ENCODE measurements at regions not wholly inside any gene's neighbourhood (a gene's known extent, or its start where the extent isn't known, plus 50 kb on each side); places are given as distances from the start of the nearest gene placed in this dataset.

- intact Hi-C loops (cut with micrococcal nuclease): no loop called here
- no peak for TF ChIP-seq CTCF (IDR thresholded peaks at IDR 0.05)
- ChIA-PET POLR2A (no interaction called here), CTCF (interaction anchor here (3.3 kb wide), 1 partner anchor 19 kb away, joined by 10 read pairs; no protein-coding TSS in a partner anchor)
- H3K4me3 Mint-ChIP-seq: no peak overlapping the region
- H3K9me3 Mint-ChIP-seq: peaks cover 7% of the 10 kb centered on the region
- no peak for DNase-seq
- no peaks in the 10 kb centered on the region for H3K36me3 Mint-ChIP-seq (ENCODE audit: low read depth)
- peaks cover 2% of the 10 kb centered on the region for H3K27me3 Mint-ChIP-seq
- no peak overlapping the region for H3K27ac Mint-ChIP-seq
- no peak for ATAC-seq
- no peaks in the 10 kb centered on the region for H3K4me1 Mint-ChIP-seq (ENCODE audit: low read depth)
Observed at GRCh38 chr9:93808115-93809029, 146.8 kb downstream of the BARX1 start.

GRCh38 chr9:93807166-93808074 lies 147.7 kb downstream of the BARX1 start:
- no peak overlapping the region for H3K4me3 Mint-ChIP-seq
- ATAC-seq: no peak
- no peak for DNase-seq
- ChIA-PET POLR2A (interaction anchor here (0.6 kb wide), 1 partner anchor 555 kb away, joined by 3 read pairs; no protein-coding TSS in a partner anchor), CTCF (interaction anchor here (3.3 kb wide), 1 partner anchor 20 kb away, joined by 10 read pairs; no protein-coding TSS in a partner anchor)
- TF ChIP-seq CTCF (IDR thresholded peaks at IDR 0.05): no peak
- intact Hi-C loops (cut with micrococcal nuclease): no loop called here
- no peaks in the 10 kb centered on the region for H3K36me3 Mint-ChIP-seq (ENCODE audit: low read depth)
- H3K27ac Mint-ChIP-seq: no peak overlapping the region
- H3K4me1 Mint-ChIP-seq (ENCODE audit: low read depth): no peaks in the 10 kb centered on the region
- peaks cover 8% of the 10 kb centered on the region for H3K27me3 Mint-ChIP-seq
- peaks cover 7% of the 10 kb centered on the region for H3K9me3 Mint-ChIP-seq

- peaks cover 25% of the 10 kb centered on the region for H3K27me3 Mint-ChIP-seq
- H3K9me3 Mint-ChIP-seq: peaks cover 11% of the 10 kb centered on the region
- intact Hi-C loops (cut with micrococcal nuclease): no loop called here
- POLR2A ChIA-PET: no interaction called here
- no peak for TF ChIP-seq CTCF (IDR thresholded peaks at IDR 0.05)
- H3K36me3 Mint-ChIP-seq (ENCODE audit: low read depth): no peaks in the 10 kb centered on the region
- ATAC-seq (no peak), DNase-seq (no peak)
- H3K27ac Mint-ChIP-seq: no peak overlapping the region
- no peak overlapping the region for H3K4me3 Mint-ChIP-seq
- CTCF ChIA-PET: interaction anchor here (0.8 kb wide), 1 partner anchor 100 kb away, joined by 3 read pairs; no protein-coding TSS in a partner anchor
- H3K4me1 Mint-ChIP-seq (ENCODE audit: low read depth): no peaks in the 10 kb centered on the region
Observed at GRCh38 chr9:93801581-93802284, 153.4 kb downstream of the BARX1 start.

- ATAC-seq: no peak
- CTCF ChIA-PET: no interaction called here
- POLR2A ChIA-PET: no interaction called here
Observed at GRCh38 chr9:93801120-93801519, 154.0 kb downstream of the BARX1 start.

More at GRCh38 chr9:93801120-93801519, 154.0 kb downstream of the BARX1 start:
- H3K9me3 Mint-ChIP-seq: peaks cover 10% of the 10 kb centered on the region
- DNase-seq: no peak
- intact Hi-C loops (cut with micrococcal nuclease): no loop called here
- no peaks in the 10 kb centered on the region for H3K36me3 Mint-ChIP-seq (ENCODE audit: low read depth)
- H3K27me3 Mint-ChIP-seq: peaks cover 26% of the 10 kb centered on the region
- no peak overlapping the region for H3K4me3 Mint-ChIP-seq
- TF ChIP-seq CTCF (IDR thresholded peaks at IDR 0.05): no peak
- no peak overlapping the region for H3K27ac Mint-ChIP-seq
- no peaks in the 10 kb centered on the region for H3K4me1 Mint-ChIP-seq (ENCODE audit: low read depth)
